ENCODE measurements at regions not wholly inside any gene's neighbourhood (a gene's known extent, or its start where the extent isn't known, plus 50 kb on each side); places are given as distances from the start of the nearest gene placed in this dataset.

GRCh38 chr6:163878698-163879097 is 464.2 kb downstream of the QKI start:
- no peak for TF ChIP-seq EZH2phosphoT487 (IDR thresholded peaks at IDR 0.05; ENCODE audit: insufficient read depth, low read depth)
- no peak for TF ChIP-seq EZH2 (IDR thresholded peaks at IDR 0.05; ENCODE audit: insufficient read depth, poor library complexity, severe bottlenecking)
